Stimulated activated CD4-positive, alpha-beta T cell treated with anti-CD3 and anti-CD28 coated beads, Interleukin-15, amount 100 ng/mL, for 48 hours (primary cell): ENCODE measurements at regions not wholly inside any gene's neighbourhood (a gene's known extent, or its start where the extent isn't known, plus 50 kb on each side); places are given as distances from the start of the nearest gene placed in this dataset.
"Not testable (repeated sequence)": the region's sequence is repeated elsewhere in the genome, so short reads cannot be mapped to it uniquely, and the experiment has no call there.

Source experiments
- DNase-seq, 2 donors: peaks; one replicate each; pipeline ENCODE4 v3.0.0-alpha.2; 2020; ENCODE audit warnings: low read depth in 2 of 2

GRCh38 chr6:170046791-170047626, 243.9 kb downstream of the DLL1 start:
- no peak for DNase-seq

GRCh38 chr6:170045981-170046667, 244.8 kb downstream of the DLL1 start:
- no peak for DNase-seq

GRCh38 chr6:170045563-170045960, 245.3 kb downstream of the DLL1 start:
- DNase-seq = no peak

GRCh38 chr6:170044836-170045562, 245.9 kb downstream of the DLL1 start:
- DNase-seq = no peak

GRCh38 chr6:170043881-170044790, 246.7 kb downstream of the DLL1 start:
- DNase-seq = no peak

- DNase-seq = no peak
Measured at GRCh38 chr6:170043150-170043819, 247.6 kb downstream of the DLL1 start.

GRCh38 chr6:170042596-170043118, 248.2 kb downstream of the DLL1 start:
- DNase-seq = no peak

- no peak for DNase-seq
Measured at GRCh38 chr6:170042123-170042522, 248.8 kb downstream of the DLL1 start.

- no peak for DNase-seq
Measured at GRCh38 chr6:170041526-170041925, 249.4 kb downstream of the DLL1 start.

- DNase-seq = no peak
Measured at GRCh38 chr6:170040906-170041305, 250.0 kb downstream of the DLL1 start.

- DNase-seq = no peak
Measured at GRCh38 chr6:170040115-170040500, 250.8 kb downstream of the DLL1 start.

GRCh38 chr6:170039156-170040114, 251.4 kb downstream of the DLL1 start:
- no peak for DNase-seq

GRCh38 chr6:170038708-170039107, 252.2 kb downstream of the DLL1 start:
- no peak for DNase-seq

- no peak for DNase-seq
Measured at GRCh38 chr6:170038251-170038650, 252.6 kb downstream of the DLL1 start.

GRCh38 chr6:170037541-170038250, 253.2 kb downstream of the DLL1 start:
- no peak for DNase-seq

- DNase-seq = no peak
Measured at GRCh38 chr6:170036916-170037315, 254.0 kb downstream of the DLL1 start.

- not testable (repeated sequence) for DNase-seq
Measured at GRCh38 chr6:170036367-170036766, 254.5 kb downstream of the DLL1 start.

- DNase-seq = no peak
Measured at GRCh38 chr6:170035901-170036304, 255.0 kb downstream of the DLL1 start.

- DNase-seq = no peak
Measured at GRCh38 chr6:170035044-170035443, 255.8 kb downstream of the DLL1 start.
